WTC11 (cell line): ENCODE measurements at regions not wholly inside any gene's neighbourhood (a gene's known extent, or its start where the extent isn't known, plus 50 kb on each side); places are given as distances from the start of the nearest gene placed in this dataset.
A peak's percentile ranks its signal among the peaks of the same experiment; 100 is the strongest.

Experiments used
- ATAC-seq: fragments of 200-7000 bp; cut with Tn5 transposase; 2 replicates; pipeline ENCODE4 v1.10.0; 2021; ENCODE audit warnings: mild to moderate bottlenecking, moderate library complexity
- CTCF ChIA-PET: fragments of 300-600 bp; sonication (Branson Sonifier 250); formaldehyde crosslinking; loops from one replicate; lab custom pipeline; 2021; ENCODE audit warnings: antibody characterized with exemption; lab: Charles Lee
- POLR2A ChIA-PET: fragments of 350-600 bp; sonication (Branson Sonifier 250); formaldehyde crosslinking; loops from one replicate; lab custom pipeline; 2021; ENCODE audit warnings: antibody characterized with exemption; lab: Charles Lee
- DNase-seq: peaks from one replicate; pipeline ENCODE4 v3.0.0; 2021; ENCODE audit warnings: low spot score
- H3K27ac Mint-ChIP-seq: 2 replicates; pipeline ENCODE4 v1.8.0; 2021; ENCODE audit warnings: mixed read lengths
- H3K27me3 Mint-ChIP-seq: 2 replicates; pipeline ENCODE4 v1.8.0; 2021; ENCODE audit warnings: low read depth, mild to moderate bottlenecking, moderate library complexity, mixed read lengths
- H3K36me3 Mint-ChIP-seq: 2 replicates; pipeline ENCODE4 v1.8.0; 2021; ENCODE audit warnings: mixed read lengths
- H3K4me1 Mint-ChIP-seq: 2 replicates; pipeline ENCODE4 v1.8.0; 2022; ENCODE audit warnings: mixed read lengths
- H3K4me3 Mint-ChIP-seq: 2 replicates; pipeline ENCODE4 v1.8.0; 2021; ENCODE audit warnings: mild to moderate bottlenecking, moderate library complexity, mixed read lengths
- H3K9me3 Mint-ChIP-seq: 2 replicates; pipeline ENCODE4 v1.8.0; 2021; ENCODE audit warnings: mixed read lengths
- ATF1 ChIP-seq: sonication (generic); formaldehyde crosslinking; IDR thresholded peaks from 2 replicates; pipeline ENCODE4 v1.8.1; 2023; ENCODE audit warnings: mild to moderate bottlenecking, moderate library complexity, missing genetic modification reagents
- ATF3 ChIP-seq: sonication (generic); formaldehyde crosslinking; conservative IDR thresholded peaks from 2 replicates; pipeline ENCODE4 v1.8.1; 2022; ENCODE audit warnings: mild to moderate bottlenecking, missing genetic modification reagents
- ELF4 ChIP-seq: sonication (generic); formaldehyde crosslinking; IDR thresholded peaks from 2 replicates; pipeline ENCODE4 v1.8.1; 2022; ENCODE audit warnings: low read depth, mild to moderate bottlenecking, moderate library complexity, missing genetic modification reagents
- EMX1 ChIP-seq: fragments of 250-450 bp; sonication (Bioruptor Pico); IDR thresholded peaks from 2 replicates; pipeline ENCODE4 v1.8.0; 2021; ENCODE audit warnings: mild to moderate bottlenecking
- ERG ChIP-seq: fragments of 250-450 bp; sonication (Bioruptor Pico); IDR thresholded peaks from 2 replicates; pipeline ENCODE4 v1.8.0; 2021; ENCODE audit warnings: mild to moderate bottlenecking
- GTF2I ChIP-seq: fragments of 250-450 bp; sonication (Bioruptor Pico); conservative IDR thresholded peaks from 2 replicates; pipeline ENCODE4 v1.4.0; 2021; ENCODE audit warnings: mild to moderate bottlenecking
- HMGXB4 ChIP-seq: sonication (generic); formaldehyde crosslinking; IDR thresholded peaks from 2 replicates; pipeline ENCODE4 v1.8.1; 2023; ENCODE audit warnings: mild to moderate bottlenecking, moderate library complexity, missing genetic modification reagents
- IRF2 ChIP-seq: sonication (generic); formaldehyde crosslinking; IDR thresholded peaks from 2 replicates; pipeline ENCODE4 v1.8.0; 2022; ENCODE audit warnings: low read depth, missing genetic modification reagents, borderline replicate concordance
- JUN ChIP-seq: sonication (generic); formaldehyde crosslinking; IDR thresholded peaks from 2 replicates; pipeline ENCODE4 v1.8.0; 2023; ENCODE audit warnings: mild to moderate bottlenecking, missing genetic modification reagents
- MXD4 ChIP-seq: fragments of 250-450 bp; sonication (Bioruptor Pico); IDR thresholded peaks from 2 replicates; pipeline ENCODE4 v1.8.0; 2021; ENCODE audit warnings: mild to moderate bottlenecking, moderate library complexity, borderline replicate concordance
- NFATC4 ChIP-seq: fragments of 250-450 bp; sonication (Bioruptor Pico); IDR thresholded peaks from 2 replicates; pipeline ENCODE4 v1.9.0; 2021; ENCODE audit warnings: mild to moderate bottlenecking
- NR3C1 ChIP-seq: sonication (generic); formaldehyde crosslinking; conservative IDR thresholded peaks from 2 replicates; pipeline ENCODE4 v1.8.1; 2023; ENCODE audit warnings: low read depth, mild to moderate bottlenecking, missing genetic modification reagents
- OVOL2 ChIP-seq: fragments of 250-450 bp; sonication (Bioruptor Pico); IDR thresholded peaks from 2 replicates; pipeline ENCODE4 v1.9.0; 2021; ENCODE audit warnings: mild to moderate bottlenecking, borderline replicate concordance
- RELA ChIP-seq: sonication (generic); formaldehyde crosslinking; IDR thresholded peaks from 2 replicates; pipeline ENCODE4 v1.8.1; 2022; ENCODE audit warnings: missing genetic modification reagents, mild to moderate bottlenecking, borderline replicate concordance
- RORB ChIP-seq: fragments of 250-450 bp; sonication (Bioruptor Pico); IDR thresholded peaks from 2 replicates; pipeline ENCODE4 v1.9.0; 2021; ENCODE audit warnings: mild to moderate bottlenecking
- SOX15 ChIP-seq: fragments of 250-450 bp; sonication (Bioruptor Pico); IDR thresholded peaks from 2 replicates; pipeline ENCODE4 v1.9.0; 2021; ENCODE audit warnings: mild to moderate bottlenecking
- TCF7 ChIP-seq: sonication (generic); formaldehyde crosslinking; IDR thresholded peaks from 2 replicates; pipeline ENCODE4 v1.8.0; 2022; ENCODE audit warnings: mild to moderate bottlenecking, low read depth, missing genetic modification reagents, moderate library complexity
- TEAD1 ChIP-seq: sonication (generic); formaldehyde crosslinking; IDR thresholded peaks from 2 replicates; pipeline ENCODE4 v1.8.0; 2022; ENCODE audit warnings: mild to moderate bottlenecking, missing genetic modification reagents
- USF2 ChIP-seq: sonication (generic); formaldehyde crosslinking; IDR thresholded peaks from 2 replicates; pipeline ENCODE4 v1.8.1; 2023; ENCODE audit warnings: mild to moderate bottlenecking, missing genetic modification reagents, moderate library complexity
- ZBTB21 ChIP-seq: sonication (generic); formaldehyde crosslinking; IDR thresholded peaks from 2 replicates; pipeline ENCODE4 v1.8.1; 2023; ENCODE audit warnings: mild to moderate bottlenecking, missing genetic modification reagents, borderline replicate concordance
- ZNF219 ChIP-seq: sonication (generic); formaldehyde crosslinking; IDR thresholded peaks from 2 replicates; pipeline ENCODE4 v1.8.0; 2023; ENCODE audit warnings: missing genetic modification reagents, mild to moderate bottlenecking, borderline replicate concordance
- ZNF396 ChIP-seq: fragments of 250-450 bp; sonication (Bioruptor Pico); IDR thresholded peaks from 2 replicates; pipeline ENCODE4 v1.8.0; 2021; ENCODE audit warnings: mild to moderate bottlenecking, moderate library complexity, borderline replicate concordance
- TF ChIP-seq, protein P1 (sequence below): sonication (generic); formaldehyde crosslinking; IDR thresholded peaks from 2 replicates; pipeline ENCODE4 v1.8.1; 2022; ENCODE audit warnings: mild to moderate bottlenecking, moderate library complexity, missing genetic modification reagents
- TF ChIP-seq, protein P2 (sequence below): sonication (generic); formaldehyde crosslinking; IDR thresholded peaks from 2 replicates; pipeline ENCODE4 v1.8.1; 2022; ENCODE audit warnings: mild to moderate bottlenecking, missing genetic modification reagents, moderate library complexity, borderline replicate concordance
- TF ChIP-seq, protein P3 (sequence below): sonication (generic); formaldehyde crosslinking; IDR thresholded peaks from 2 replicates; pipeline ENCODE4 v1.8.1; 2022; ENCODE audit warnings: missing genetic modification reagents, borderline replicate concordance

DNA sequence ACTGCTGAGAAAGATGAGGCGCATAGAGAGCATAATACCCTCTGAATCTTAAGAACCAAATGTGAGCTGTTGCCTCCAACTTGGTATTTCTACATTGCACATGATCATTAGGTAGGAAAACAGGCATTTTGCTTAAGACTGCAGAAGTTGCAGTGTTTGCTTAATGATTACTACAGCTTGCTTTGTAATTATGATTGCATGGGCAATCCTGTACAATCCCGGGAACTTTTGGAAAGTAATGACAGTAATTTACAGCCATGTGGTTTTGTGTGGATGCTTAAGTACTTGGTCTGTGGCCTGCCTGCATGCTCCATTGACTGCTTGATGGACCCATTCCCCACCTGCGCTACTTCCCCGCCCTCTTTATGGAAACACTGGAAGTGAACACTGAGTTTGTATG lies 301.1 kb downstream of the DIPK2A start:
- H3K36me3 Mint-ChIP-seq: no peaks in the 10 kb centered on the region
- POLR2A ChIA-PET: no interaction called here
- TF ChIP-seq USF2 (CRISPR knock-in tag) (no peak), ATF3 (CRISPR knock-in tag) (no peak), ZNF219 (CRISPR knock-in tag) (no peak)
- TF ChIP-seq, all 79 proteins: peak for 0
- H3K4me3 Mint-ChIP-seq: no peak overlapping the region
- DNase-seq: no peak
- H3K9me3 Mint-ChIP-seq: peaks cover 4% of the 10 kb centered on the region; the same call in 1 of the 2 replicates
- H3K27ac Mint-ChIP-seq: 0 out of 2 replicates have a peak overlapping the region, but pooled peaks have one; percentile 38
- peak; percentile 69 for ATAC-seq
- CTCF ChIA-PET: no interaction called here
- H3K4me1 Mint-ChIP-seq: peaks cover 31% of the 10 kb centered on the region
- peaks cover 7% of the 10 kb centered on the region for H3K27me3 Mint-ChIP-seq

- DNase-seq (no peak), ATAC-seq (no peak)
- TF ChIP-seq RORB (CRISPR knock-in tag) (no peak), EMX1 (CRISPR knock-in tag) (no peak), TEAD1 (CRISPR knock-in tag) (no peak), ZNF396 (CRISPR knock-in tag) (no peak), ELF4 (CRISPR knock-in tag) (no peak), RELA (CRISPR knock-in tag) (no peak), MXD4 (CRISPR knock-in tag) (no peak), IRF2 (CRISPR knock-in tag) (no peak), GTF2I (no peak), ATF1 (no peak), JUN (no peak), TCF7 (CRISPR knock-in tag) (no peak)
- TF ChIP-seq, protein P1, sequence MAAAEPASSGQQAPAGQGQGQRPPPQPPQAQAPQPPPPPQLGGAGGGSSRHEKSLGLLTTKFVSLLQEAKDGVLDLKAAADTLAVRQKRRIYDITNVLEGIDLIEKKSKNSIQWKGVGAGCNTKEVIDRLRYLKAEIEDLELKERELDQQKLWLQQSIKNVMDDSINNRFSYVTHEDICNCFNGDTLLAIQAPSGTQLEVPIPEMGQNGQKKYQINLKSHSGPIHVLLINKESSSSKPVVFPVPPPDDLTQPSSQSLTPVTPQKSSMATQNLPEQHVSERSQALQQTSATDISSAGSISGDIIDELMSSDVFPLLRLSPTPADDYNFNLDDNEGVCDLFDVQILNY (CRISPR knock-in tag): no peak
- TF ChIP-seq, protein P2, sequence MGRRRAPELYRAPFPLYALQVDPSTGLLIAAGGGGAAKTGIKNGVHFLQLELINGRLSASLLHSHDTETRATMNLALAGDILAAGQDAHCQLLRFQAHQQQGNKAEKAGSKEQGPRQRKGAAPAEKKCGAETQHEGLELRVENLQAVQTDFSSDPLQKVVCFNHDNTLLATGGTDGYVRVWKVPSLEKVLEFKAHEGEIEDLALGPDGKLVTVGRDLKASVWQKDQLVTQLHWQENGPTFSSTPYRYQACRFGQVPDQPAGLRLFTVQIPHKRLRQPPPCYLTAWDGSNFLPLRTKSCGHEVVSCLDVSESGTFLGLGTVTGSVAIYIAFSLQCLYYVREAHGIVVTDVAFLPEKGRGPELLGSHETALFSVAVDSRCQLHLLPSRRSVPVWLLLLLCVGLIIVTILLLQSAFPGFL: no peak
- Mint-ChIP-seq H3K9me3 (peaks cover 4% of the 10 kb centered on the region; the same call in 1 of the 2 replicates), H3K4me3 (no peak overlapping the region), H3K27ac (no peak overlapping the region), H3K4me1 (peaks cover 31% of the 10 kb centered on the region), H3K36me3 (no peaks in the 10 kb centered on the region), H3K27me3 (peaks cover 7% of the 10 kb centered on the region)
- ChIA-PET POLR2A (no interaction called here), CTCF (no interaction called here)
Measured at GRCh38 chr3:144273601-144274000, 302.0 kb downstream of the DIPK2A start.

DNA sequence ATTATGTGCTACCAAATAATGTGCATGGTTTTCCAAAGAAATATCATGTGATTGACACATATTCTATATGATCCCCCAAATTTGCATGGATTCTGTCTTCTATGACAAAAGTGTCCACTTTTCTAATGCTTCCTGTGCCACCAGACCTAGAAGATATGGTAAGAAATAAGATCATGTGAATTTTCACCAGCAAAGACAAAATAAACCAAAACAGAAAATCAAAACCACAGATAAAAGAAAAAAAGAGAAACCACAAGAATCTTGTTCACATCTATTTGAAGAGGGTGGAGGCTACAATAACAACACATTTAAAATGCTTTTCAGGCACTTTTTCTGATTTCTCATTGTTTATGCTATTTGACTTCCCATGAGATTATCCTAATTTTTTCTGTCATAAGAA lies 303.4 kb downstream of the DIPK2A start:
- no peak overlapping the region for H3K27ac Mint-ChIP-seq
- CTCF ChIA-PET: no interaction called here
- H3K9me3 Mint-ChIP-seq: peaks cover 4% of the 10 kb centered on the region; the same call in 1 of the 2 replicates
- no peak for ATAC-seq
- POLR2A ChIA-PET: interaction anchor here (0.8 kb wide), 1 partner anchor 303 kb away, joined by 3 read pairs; the partner anchor contains the start of gene DIPK2A
- peaks cover 31% of the 10 kb centered on the region for H3K4me1 Mint-ChIP-seq
- peaks cover 7% of the 10 kb centered on the region for H3K27me3 Mint-ChIP-seq
- DNase-seq: no peak
- H3K36me3 Mint-ChIP-seq: no peaks in the 10 kb centered on the region
- H3K4me3 Mint-ChIP-seq: no peak overlapping the region
- TF ChIP-seq MXD4 (CRISPR knock-in tag): no peak
- TF ChIP-seq TEAD1 (CRISPR knock-in tag): no peak
- no peak for TF ChIP-seq ERG
- TF ChIP-seq ZBTB21 (CRISPR knock-in tag): no peak
- TF ChIP-seq NFATC4 (CRISPR knock-in tag): no peak
- TF ChIP-seq HMGXB4 (CRISPR knock-in tag): no peak
- no peak for TF ChIP-seq OVOL2 (CRISPR knock-in tag)
- TF ChIP-seq, protein P2: no peak
- no peak for TF ChIP-seq SOX15 (CRISPR knock-in tag)
- TF ChIP-seq NR3C1: no peak
- TF ChIP-seq, protein P3, sequence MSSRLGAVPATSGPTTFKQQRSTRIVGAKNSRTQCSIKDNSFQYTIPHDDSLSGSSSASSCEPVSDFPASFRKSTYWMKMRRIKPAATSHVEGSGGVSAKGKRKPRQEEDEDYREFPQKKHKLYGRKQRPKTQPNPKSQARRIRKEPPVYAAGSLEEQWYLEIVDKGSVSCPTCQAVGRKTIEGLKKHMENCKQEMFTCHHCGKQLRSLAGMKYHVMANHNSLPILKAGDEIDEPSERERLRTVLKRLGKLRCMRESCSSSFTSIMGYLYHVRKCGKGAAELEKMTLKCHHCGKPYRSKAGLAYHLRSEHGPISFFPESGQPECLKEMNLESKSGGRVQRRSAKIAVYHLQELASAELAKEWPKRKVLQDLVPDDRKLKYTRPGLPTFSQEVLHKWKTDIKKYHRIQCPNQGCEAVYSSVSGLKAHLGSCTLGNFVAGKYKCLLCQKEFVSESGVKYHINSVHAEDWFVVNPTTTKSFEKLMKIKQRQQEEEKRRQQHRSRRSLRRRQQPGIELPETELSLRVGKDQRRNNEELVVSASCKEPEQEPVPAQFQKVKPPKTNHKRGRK (CRISPR knock-in tag): no peak
